Tibial nerve (tissue), 4 donors: ENCODE measurements at regions not wholly inside any gene's neighbourhood (a gene's known extent, or its start where the extent isn't known, plus 50 kb on each side); places are given as distances from the start of the nearest gene placed in this dataset.

ENCODE experiments used
- DNase-seq, 2 donors: peaks; one replicate each; pipeline ENCODE4 v3.0.0-alpha.2; 2019; ENCODE audit warnings: low spot score in 2 of 2
- H3K27ac ChIP-seq, 4 donors: fragments of 200-600 bp; sonication (generic) in 3 of 4; one replicate each; pipeline ENCODE4 v1.5.1; 2017 to 2019; ENCODE audit warnings: mild to moderate bottlenecking in 1 of 4
- H3K27me3 ChIP-seq, 2 donors: fragments of 200-600 bp; sonication (generic) in 1 of 2; one replicate each; pipeline versions ENCODE4 v1.5.1 to v1.6.0; 2017 to 2019
- H3K36me3 ChIP-seq, 3 donors: fragments of 200-600 bp; sonication (generic); one replicate each; pipeline ENCODE4 v1.5.1; 2018 to 2019
- H3K4me1 ChIP-seq, 4 donors: fragments of 200-600 bp; sonication (generic) in 3 of 4; one replicate each; pipeline ENCODE4 v1.5.1; 2017 to 2019
- H3K4me3 ChIP-seq, 4 donors: fragments of 200-600 bp; sonication (generic) in 3 of 4; one replicate each; pipeline ENCODE4 v1.5.1; 2017 to 2019; ENCODE audit warnings: mild to moderate bottlenecking in 1 of 4, moderate library complexity in 1 of 4
- H3K9me3 ChIP-seq, 4 donors: fragments of 200-600 bp; sonication (generic) in 3 of 4; one replicate each; pipeline ENCODE4 v1.5.1; 2017 to 2019
- CTCF ChIP-seq, 5 experiments: fragments of 200-600 bp in 3 of 5; fragments of 450-650 bp in 2 of 5; sonication (generic) in 3 of 5; IDR thresholded peaks; one replicate each; pipeline ENCODE4 v1.5.1; 2016 to 2019; ENCODE audit warnings: antibody characterized with exemption in 5 of 5, mild to moderate bottlenecking in 3 of 5, moderate library complexity in 2 of 5
- EP300 ChIP-seq, 2 donors: sonication (generic); formaldehyde crosslinking; IDR thresholded peaks; one replicate each; pipeline ENCODE4 v1.6.1; 2017; ENCODE audit warnings: antibody characterized with exemption in 2 of 2, mild to moderate bottlenecking in 1 of 2
- POLR2A ChIP-seq, 2 donors: fragments of 450-650 bp; IDR thresholded peaks; one replicate each; pipeline ENCODE4 v1.6.1; 2017; ENCODE audit warnings: antibody characterized with exemption in 2 of 2, mild to moderate bottlenecking in 2 of 2, moderate library complexity in 2 of 2
- WGBS, 2 donors: methylation state at CpG; one replicate each; pipeline ENCODE4 v1.1.5; 2018; 5-methylcytosine and 5-hydroxymethylcytosine counted together

DNA sequence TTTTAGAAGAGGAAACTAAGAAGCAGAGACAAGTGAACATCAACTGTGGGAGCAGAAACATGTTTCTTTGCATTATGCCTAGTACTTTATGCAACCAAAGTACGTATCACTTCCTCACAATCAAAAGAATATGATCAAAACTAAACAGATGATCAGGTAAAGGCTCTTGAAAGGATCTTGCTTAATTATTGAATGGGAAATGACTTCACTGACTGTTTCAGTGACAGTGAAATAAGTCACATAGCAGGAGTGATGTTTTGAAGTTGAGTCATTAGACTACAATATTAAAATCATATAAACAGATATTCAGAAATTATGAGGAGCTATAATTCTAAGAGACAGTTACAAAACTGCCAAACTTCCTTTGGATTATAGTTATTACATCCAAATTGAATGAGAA is 527.3 kb downstream of the MTRR start:
- H3K9me3 ChIP-seq = no peaks in the 10 kb centered on the region
- H3K4me3 ChIP-seq = no peak overlapping the region
- H3K4me1 ChIP-seq = no peaks in the 10 kb centered on the region
- no peak for TF ChIP-seq CTCF (IDR thresholded peaks at IDR 0.05)
- TF ChIP-seq POLR2A (IDR thresholded peaks at IDR 0.05) = no peak
- no peak for TF ChIP-seq EP300 (IDR thresholded peaks at IDR 0.05)
- 97% methylated on average over 1 of the region's 1 CpG for WGBS, 2 donors
- H3K27me3 ChIP-seq = no peaks in the 10 kb centered on the region
- DNase-seq = no peak
- H3K27ac ChIP-seq = no peak overlapping the region
- H3K36me3 ChIP-seq = no peaks in the 10 kb centered on the region

GRCh38 chr5:8396756-8397155 is 527.8 kb downstream of the MTRR start:
- TF ChIP-seq EP300 (IDR thresholded peaks at IDR 0.05) = no peak
- TF ChIP-seq POLR2A (IDR thresholded peaks at IDR 0.05) = no peak
- no peak for TF ChIP-seq CTCF (IDR thresholded peaks at IDR 0.05)
- no peaks in the 10 kb centered on the region for H3K9me3 ChIP-seq
- no peak overlapping the region for H3K27ac ChIP-seq
- no peaks in the 10 kb centered on the region for H3K27me3 ChIP-seq
- no peaks in the 10 kb centered on the region for H3K36me3 ChIP-seq
- no peaks in the 10 kb centered on the region for H3K4me1 ChIP-seq
- H3K4me3 ChIP-seq = no peak overlapping the region
- DNase-seq = no peak
- 85 to 86% methylated on average over 2 of the region's 2 CpGs for WGBS, 2 donors

DNA sequence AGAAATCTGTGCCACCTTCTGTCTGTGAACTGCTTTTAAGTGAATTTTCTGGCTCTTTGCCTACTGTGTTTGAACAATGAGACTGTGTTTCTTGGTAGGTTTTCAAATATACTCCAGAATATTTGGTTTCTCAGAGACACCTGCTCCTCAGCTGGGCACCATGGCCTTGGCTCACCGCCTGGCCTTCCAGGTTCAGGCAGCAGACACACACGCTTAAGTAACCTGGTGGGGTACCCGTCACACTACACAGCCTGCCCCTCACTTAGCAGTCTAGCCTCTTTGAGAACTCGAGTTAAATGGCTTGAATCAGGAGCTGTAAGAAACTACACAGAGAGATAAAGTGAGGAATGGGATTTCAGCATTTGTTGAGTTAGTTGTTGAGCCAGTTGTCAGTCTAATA is 530.5 kb downstream of the MTRR start:
- Histone ChIP-seq H3K9me3 (peaks cover 0 to 1% (median 0%) of the 10 kb centered on the region in 4 donors), H3K36me3 (no peaks in the 10 kb centered on the region), H3K27me3 (no peaks in the 10 kb centered on the region), H3K4me1 (no peaks in the 10 kb centered on the region), H3K27ac (no peak overlapping the region), H3K4me3 (no peak overlapping the region)
- 79 to 83% methylated on average over 4 of the region's 4 CpGs for whole genome bisulfite sequencing, 2 donors
- TF ChIP-seq CTCF (IDR thresholded peaks at IDR 0.05) (no peak), POLR2A (IDR thresholded peaks at IDR 0.05) (no peak), EP300 (IDR thresholded peaks at IDR 0.05) (no peak)
- DNase-seq = no peak

GRCh38 chr5:8408258-8408657 is 539.3 kb downstream of the MTRR start:
- DNase-seq = no peak
- no peak overlapping the region for H3K4me3 ChIP-seq
- WGBS, 2 donors = 72 to 75% methylated on average over 2 of the region's 2 CpGs
- H3K27ac ChIP-seq = no peak overlapping the region
- H3K4me1 ChIP-seq = no peaks in the 10 kb centered on the region
- H3K36me3 ChIP-seq = no peaks in the 10 kb centered on the region
- TF ChIP-seq EP300 (IDR thresholded peaks at IDR 0.05) (no peak), CTCF (IDR thresholded peaks at IDR 0.05) (no peak), POLR2A (IDR thresholded peaks at IDR 0.05) (no peak)
- H3K27me3 ChIP-seq = no peaks in the 10 kb centered on the region
- peaks cover 0 to 3% (median 0%) of the 10 kb centered on the region in 4 donors for H3K9me3 ChIP-seq

- Histone ChIP-seq H3K9me3 (no peaks in the 10 kb centered on the region), H3K27ac (no peak overlapping the region), H3K36me3 (no peaks in the 10 kb centered on the region), H3K27me3 (no peaks in the 10 kb centered on the region), H3K4me1 (no peaks in the 10 kb centered on the region), H3K4me3 (no peak overlapping the region)
- 67 to 84% methylated on average over 4 of the region's 4 CpGs for WGBS, 2 donors
- no peak for DNase-seq
- TF ChIP-seq POLR2A (IDR thresholded peaks at IDR 0.05) (no peak), CTCF (IDR thresholded peaks at IDR 0.05) (no peak), EP300 (IDR thresholded peaks at IDR 0.05) (no peak)
These were observed 541.7 kb downstream of the MTRR start for GRCh38 chr5:8410618-8411017.
